ENCODE measurements at regions not wholly inside any gene's neighbourhood (a gene's known extent, or its start where the extent isn't known, plus 50 kb on each side); places are given as distances from the start of the nearest gene placed in this dataset.
"Not testable (repeated sequence)": the region's sequence is repeated elsewhere in the genome, so short reads cannot be mapped to it uniquely, and the experiment has no call there.

GRCh38 chr9:29422438-29422837, 1849.2 kb upstream of the C9orf72 start:
- no peaks in the 10 kb centered on the region for H3K4me1 ChIP-seq
- TF ChIP-seq CTCF (IDR thresholded peaks at IDR 0.05; ENCODE audit: insufficient read depth in 1 of 2, low read depth in 1 of 2, low read length in 1 of 2, severe bottlenecking in 1 of 2, unreplicated experiment in 1 of 2): no peak
- no peaks in the 10 kb centered on the region for H3K9me3 ChIP-seq
- Mint-ChIP-seq H3K27ac (ENCODE audit: unreplicated experiment) (no peak overlapping the region), H3K4me1 (ENCODE audit: low read depth, unreplicated experiment) (no peaks in the 10 kb centered on the region), H3K9me3 (ENCODE audit: unreplicated experiment) (no peaks in the 10 kb centered on the region), H3K36me3 (ENCODE audit: insufficient read depth, unreplicated experiment) (no peaks in the 10 kb centered on the region), H3K4me3 (ENCODE audit: unreplicated experiment) (no peak overlapping the region), H3K27me3 (ENCODE audit: insufficient read depth, unreplicated experiment) (no peaks in the 10 kb centered on the region)
- H3K4me3 ChIP-seq (ENCODE audit: low read depth, low read length): no peak overlapping the region
- CTCF ChIA-PET: no interaction called here
- H3K36me3 ChIP-seq (ENCODE audit: control insufficient read depth, insufficient read depth, low read length): no peaks in the 10 kb centered on the region
- no peak for DNase-seq
- no TSS peak for BruUV-seq (replicated peaks)
- H3K27me3 ChIP-seq (replicated peaks; ENCODE audit: control insufficient read depth, insufficient read depth, low read length): no peaks in the 10 kb centered on the region
- POLR2A ChIA-PET: no interaction called here
- intact Hi-C loops (cut with micrococcal nuclease; ENCODE audit: unreplicated experiment): no loop called here

GRCh38 chr9:29432191-29432590, 1858.9 kb upstream of the C9orf72 start:
- Histone ChIP-seq H3K27me3 (replicated peaks; ENCODE audit: control insufficient read depth, insufficient read depth, low read length) (no peaks in the 10 kb centered on the region), H3K4me1 (no peaks in the 10 kb centered on the region), H3K4me3 (ENCODE audit: low read depth, low read length) (no peak overlapping the region), H3K36me3 (ENCODE audit: control insufficient read depth, insufficient read depth, low read length) (no peaks in the 10 kb centered on the region), H3K9me3 (no peaks in the 10 kb centered on the region)
- H3K27ac Mint-ChIP-seq (ENCODE audit: unreplicated experiment): no peak overlapping the region
- H3K36me3 Mint-ChIP-seq (ENCODE audit: insufficient read depth, unreplicated experiment): no peaks in the 10 kb centered on the region
- DNase-seq: no peak
- H3K9me3 Mint-ChIP-seq (ENCODE audit: unreplicated experiment): no peaks in the 10 kb centered on the region
- TF ChIP-seq CTCF (IDR thresholded peaks at IDR 0.05; ENCODE audit: insufficient read depth in 1 of 2, low read depth in 1 of 2, low read length in 1 of 2, severe bottlenecking in 1 of 2, unreplicated experiment in 1 of 2): no peak
- H3K27me3 Mint-ChIP-seq (ENCODE audit: insufficient read depth, unreplicated experiment): no peaks in the 10 kb centered on the region
- no peak overlapping the region for H3K4me3 Mint-ChIP-seq (ENCODE audit: unreplicated experiment)
- intact Hi-C loops (cut with micrococcal nuclease; ENCODE audit: unreplicated experiment): no loop called here
- BruUV-seq (replicated peaks): no TSS peak
- CTCF ChIA-PET: no interaction called here
- POLR2A ChIA-PET: no interaction called here
- no peaks in the 10 kb centered on the region for H3K4me1 Mint-ChIP-seq (ENCODE audit: low read depth, unreplicated experiment)

GRCh38 chr9:29432656-29433055, 1859.4 kb upstream of the C9orf72 start:
- intact Hi-C loops (cut with micrococcal nuclease; ENCODE audit: unreplicated experiment); H3K27me3 ChIP-seq (replicated peaks; ENCODE audit: control insufficient read depth, insufficient read depth, low read length); DNase-seq; H3K4me1 Mint-ChIP-seq (ENCODE audit: low read depth, unreplicated experiment); H3K27me3 Mint-ChIP-seq (ENCODE audit: insufficient read depth, unreplicated experiment); BruUV-seq (replicated peaks); H3K4me3 ChIP-seq (ENCODE audit: low read depth, low read length); H3K4me3 Mint-ChIP-seq (ENCODE audit: unreplicated experiment); POLR2A ChIA-PET; H3K27ac Mint-ChIP-seq (ENCODE audit: unreplicated experiment); H3K9me3 ChIP-seq; H3K36me3 Mint-ChIP-seq (ENCODE audit: insufficient read depth, unreplicated experiment); H3K36me3 ChIP-seq (ENCODE audit: control insufficient read depth, insufficient read depth, low read length); H3K4me1 ChIP-seq; H3K9me3 Mint-ChIP-seq (ENCODE audit: unreplicated experiment); CTCF ChIA-PET: not testable (repeated sequence)

GRCh38 chr9:29435368-29435767, 1862.1 kb upstream of the C9orf72 start:
- intact Hi-C loops (cut with micrococcal nuclease; ENCODE audit: unreplicated experiment): no loop called here
- TF ChIP-seq CTCF (IDR thresholded peaks at IDR 0.05; ENCODE audit: insufficient read depth in 1 of 2, low read depth in 1 of 2, low read length in 1 of 2, severe bottlenecking in 1 of 2, unreplicated experiment in 1 of 2): no peak
- ChIA-PET CTCF (no interaction called here), POLR2A (no interaction called here)
- H3K9me3 ChIP-seq: no peaks in the 10 kb centered on the region
- DNase-seq: no peak
- no peak overlapping the region for H3K27ac Mint-ChIP-seq (ENCODE audit: unreplicated experiment)
- H3K36me3 Mint-ChIP-seq (ENCODE audit: insufficient read depth, unreplicated experiment): no peaks in the 10 kb centered on the region
- H3K4me3 Mint-ChIP-seq (ENCODE audit: unreplicated experiment): no peak overlapping the region
- no peaks in the 10 kb centered on the region for H3K27me3 ChIP-seq (replicated peaks; ENCODE audit: control insufficient read depth, insufficient read depth, low read length)
- H3K27me3 Mint-ChIP-seq (ENCODE audit: insufficient read depth, unreplicated experiment): no peaks in the 10 kb centered on the region
- no peaks in the 10 kb centered on the region for H3K4me1 Mint-ChIP-seq (ENCODE audit: low read depth, unreplicated experiment)
- no peak overlapping the region for H3K4me3 ChIP-seq (ENCODE audit: low read depth, low read length)
- H3K9me3 Mint-ChIP-seq (ENCODE audit: unreplicated experiment): no peaks in the 10 kb centered on the region
- H3K4me1 ChIP-seq: no peaks in the 10 kb centered on the region
- no TSS peak for BruUV-seq (replicated peaks)
- H3K36me3 ChIP-seq (ENCODE audit: control insufficient read depth, insufficient read depth, low read length): no peaks in the 10 kb centered on the region
